ENCODE measurements at regions not wholly inside any gene's neighbourhood (a gene's known extent, or its start where the extent isn't known, plus 50 kb on each side); places are given as distances from the start of the nearest gene placed in this dataset.
"Not testable (repeated sequence)": the region's sequence is repeated elsewhere in the genome, so short reads cannot be mapped to it uniquely, and the experiment has no call there.

DNA sequence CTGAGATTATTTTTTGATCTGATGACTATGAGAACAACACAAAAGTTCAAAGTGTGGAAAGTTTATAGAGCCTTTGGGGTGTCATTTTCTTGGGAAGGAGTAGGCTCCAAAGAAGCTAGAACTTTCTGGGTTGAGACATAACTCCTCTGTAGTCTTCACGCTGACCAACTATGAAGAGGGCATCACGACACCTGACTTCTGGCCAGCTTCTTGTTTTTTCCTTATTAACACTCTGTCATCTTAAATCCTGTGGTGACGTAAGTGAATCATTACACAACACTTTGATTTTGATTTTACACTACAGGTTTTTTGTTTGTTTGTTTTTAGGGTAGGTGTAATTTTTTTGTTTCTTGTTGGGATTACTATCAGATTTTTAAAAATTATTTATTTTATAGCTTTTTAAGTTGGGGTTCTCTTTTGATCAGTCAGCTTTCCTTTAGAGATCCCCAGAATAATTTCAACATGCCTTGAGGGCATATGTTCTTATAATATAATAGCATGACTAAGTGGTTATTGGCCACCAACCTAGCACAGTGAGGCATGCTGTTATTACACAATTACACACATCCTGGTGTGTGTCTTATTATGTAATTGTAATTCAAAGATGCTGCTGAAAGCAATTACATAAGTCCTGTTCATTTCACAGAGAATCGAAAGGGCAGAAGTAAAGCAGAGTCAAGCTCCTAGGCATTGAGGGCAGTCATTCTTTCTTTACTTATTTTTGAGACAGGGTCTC lies 281.6 kb upstream of the NOTCH2NLA start:
- ATAC-seq (replicated peaks in 6 of 8) = peak in 1 of 8 experiments; percentile 25
- H3K27ac ChIP-seq; H3K4me3 ChIP-seq; H3K4me1 ChIP-seq (replicated peaks in 1 of 2); in situ Hi-C loops (cut with MboI; ENCODE audit: low pct_unique_long_range_greater_than_20kb in 2 of 9, low sequenced_read_pairs in 9 of 9, unreplicated experiment in 9 of 9): not testable (repeated sequence)
- no CpG with 5 or more reads among the region's 4 CpGs for WGBS, 10 experiments

DNA sequence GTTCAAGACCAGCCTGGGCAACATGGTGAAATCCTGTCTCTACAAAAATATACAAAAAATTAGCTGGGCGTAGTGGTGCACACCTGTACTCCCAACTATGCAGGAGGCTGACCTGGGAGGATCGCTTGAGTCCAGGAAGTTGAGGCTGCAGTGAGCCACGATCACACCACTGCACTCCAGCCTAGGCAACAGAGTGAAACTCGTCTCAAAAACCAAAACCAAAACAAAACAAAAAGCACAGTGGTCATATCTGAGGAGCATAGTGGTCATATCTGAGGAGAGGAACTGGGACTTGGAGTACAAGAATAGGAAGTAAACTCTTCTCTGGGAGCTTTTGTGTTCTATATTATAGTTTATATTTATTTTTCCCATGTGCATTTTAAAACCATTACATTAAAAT lies 275.3 kb upstream of the NOTCH2NLA start:
- H3K27ac ChIP-seq; ATAC-seq (replicated peaks in 6 of 8); H3K4me3 ChIP-seq; in situ Hi-C loops (cut with MboI; ENCODE audit: low pct_unique_long_range_greater_than_20kb in 2 of 9, low sequenced_read_pairs in 9 of 9, unreplicated experiment in 9 of 9); H3K4me1 ChIP-seq (replicated peaks in 1 of 2): not testable (repeated sequence)
- 40% methylated on average over 1 of the region's 4 CpGs; no CpG with 5 or more reads in 9 of the 10 experiments for WGBS, 10 experiments

DNA sequence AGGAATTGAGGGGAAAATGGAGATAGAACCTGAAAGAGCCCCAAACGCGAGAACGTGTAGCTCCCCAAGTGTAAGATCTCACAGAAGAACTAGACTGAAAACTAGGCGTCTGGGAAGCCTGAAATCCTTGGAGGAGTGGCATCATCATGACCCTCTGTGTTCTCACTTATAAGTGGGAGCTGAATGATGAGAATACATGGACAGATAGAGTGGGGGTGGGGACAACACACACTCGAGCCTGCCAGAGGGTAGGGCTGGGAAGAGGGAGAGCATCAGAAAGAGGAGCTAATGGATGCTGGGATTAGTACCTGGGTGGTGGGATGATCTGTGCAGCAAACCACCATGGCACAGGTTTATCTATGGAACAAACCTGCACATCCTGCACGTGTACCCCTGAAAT lies 258.7 kb upstream of the NOTCH2NLA start:
- WGBS, 10 experiments = no CpG with 5 or more reads among the region's 6 CpGs
- H3K27ac ChIP-seq; H3K4me1 ChIP-seq (replicated peaks in 1 of 2); in situ Hi-C loops (cut with MboI; ENCODE audit: low pct_unique_long_range_greater_than_20kb in 2 of 9, low sequenced_read_pairs in 9 of 9, unreplicated experiment in 9 of 9); H3K4me3 ChIP-seq: not testable (repeated sequence)
- ATAC-seq (replicated peaks in 6 of 8) = peak in 1 of 8 experiments; percentile 33

DNA sequence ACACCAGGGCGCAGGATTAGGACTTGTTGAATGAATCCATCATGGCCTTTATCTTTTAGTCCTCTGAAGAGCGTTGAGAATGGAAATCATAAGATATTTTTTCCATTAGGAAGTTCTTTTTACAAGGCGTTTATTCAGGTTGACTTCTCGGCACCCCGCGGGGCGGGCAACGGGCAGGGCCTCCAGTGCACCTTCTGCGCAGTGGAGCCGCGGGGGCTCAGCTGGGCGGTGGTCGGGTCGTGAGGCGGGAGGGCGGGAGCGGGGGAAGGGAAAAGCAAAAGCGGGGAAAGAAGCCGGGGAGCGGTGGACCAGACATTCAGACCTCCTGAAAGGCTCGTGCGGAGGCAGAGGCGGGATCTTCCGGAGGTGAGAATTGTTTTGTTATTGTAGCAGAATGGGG lies 258.3 kb upstream of the NOTCH2NLA start:
- WGBS, 10 experiments = no CpG with 5 or more reads among the region's 24 CpGs
- H3K4me3 ChIP-seq; H3K4me1 ChIP-seq (replicated peaks in 1 of 2); H3K27ac ChIP-seq; in situ Hi-C loops (cut with MboI; ENCODE audit: low pct_unique_long_range_greater_than_20kb in 2 of 9, low sequenced_read_pairs in 9 of 9, unreplicated experiment in 9 of 9): not testable (repeated sequence)
- peak in 1 of 8 experiments; percentile 46 for ATAC-seq (replicated peaks in 6 of 8)

DNA sequence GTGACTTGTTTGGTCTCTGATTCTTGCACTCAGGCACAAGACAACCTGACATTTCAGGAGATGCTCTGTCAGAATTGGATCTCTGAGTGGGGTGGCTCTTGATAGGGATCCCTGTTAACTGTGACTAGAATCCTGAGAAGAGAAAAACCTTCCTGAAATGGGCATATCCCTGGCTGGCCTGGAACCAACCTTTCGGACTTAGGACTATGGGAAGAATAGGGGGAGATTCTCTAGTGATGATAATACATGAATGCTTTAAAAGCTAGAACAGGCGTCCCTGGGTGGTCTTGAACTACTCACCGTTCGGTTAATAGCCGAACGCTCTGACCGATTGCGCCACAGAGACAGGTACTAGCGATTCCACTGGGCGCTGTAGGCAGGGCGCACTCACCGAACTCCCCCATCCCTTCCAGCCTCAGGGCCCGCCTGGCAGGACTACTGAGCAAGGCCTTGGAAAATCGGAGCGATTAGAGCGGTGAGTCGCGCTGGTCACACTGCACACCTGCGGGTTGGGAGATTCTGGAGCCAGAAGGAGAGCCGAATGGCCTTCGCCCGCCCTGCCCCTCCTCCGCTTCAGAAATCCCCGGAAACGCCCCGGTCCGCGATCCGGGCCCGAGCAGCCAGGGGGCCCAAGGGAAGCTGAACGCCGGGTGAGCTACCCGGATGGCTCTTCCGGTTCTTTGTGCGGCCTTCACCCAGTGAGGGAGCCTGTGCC lies 257.6 kb upstream of the NOTCH2NLA start:
- no CpG with 5 or more reads among the region's 35 CpGs for WGBS, 10 experiments
- ATAC-seq (replicated peaks in 6 of 8) = peak in 3 of 8 experiments; percentile 90 to 91 (median 90)
- H3K4me3 ChIP-seq; H3K27ac ChIP-seq; in situ Hi-C loops (cut with MboI; ENCODE audit: low pct_unique_long_range_greater_than_20kb in 2 of 9, low sequenced_read_pairs in 9 of 9, unreplicated experiment in 9 of 9); H3K4me1 ChIP-seq (replicated peaks in 1 of 2): not testable (repeated sequence)

DNA sequence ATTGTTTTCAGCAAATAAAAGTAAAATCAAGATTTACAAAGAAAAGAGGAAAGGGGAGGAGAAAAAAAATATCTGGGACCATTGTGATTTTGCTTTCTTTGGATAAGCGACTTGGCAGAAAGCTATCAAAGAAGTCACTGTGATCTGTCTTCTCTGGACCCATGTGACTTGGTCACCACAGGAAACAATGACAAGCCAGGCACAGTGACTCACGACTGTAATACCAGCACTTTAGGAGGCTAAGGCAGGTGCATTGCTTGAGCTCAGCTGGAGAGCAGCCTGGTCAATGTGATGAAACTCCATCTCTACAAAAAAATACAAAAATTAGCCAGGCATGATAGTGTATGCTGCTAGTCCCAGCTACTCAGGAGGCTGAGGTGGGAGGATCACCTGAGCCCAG lies 255.4 kb upstream of the NOTCH2NLA start:
- H3K4me1 ChIP-seq (replicated peaks in 1 of 2); in situ Hi-C loops (cut with MboI; ENCODE audit: low pct_unique_long_range_greater_than_20kb in 2 of 9, low sequenced_read_pairs in 9 of 9, unreplicated experiment in 9 of 9); H3K4me3 ChIP-seq; H3K27ac ChIP-seq: not testable (repeated sequence)
- ATAC-seq (replicated peaks in 6 of 8) = peak in 4 of 8 experiments; percentile 22 to 57 (median 38)
- WGBS, 10 experiments = no CpG with 5 or more reads among the region's 2 CpGs

DNA sequence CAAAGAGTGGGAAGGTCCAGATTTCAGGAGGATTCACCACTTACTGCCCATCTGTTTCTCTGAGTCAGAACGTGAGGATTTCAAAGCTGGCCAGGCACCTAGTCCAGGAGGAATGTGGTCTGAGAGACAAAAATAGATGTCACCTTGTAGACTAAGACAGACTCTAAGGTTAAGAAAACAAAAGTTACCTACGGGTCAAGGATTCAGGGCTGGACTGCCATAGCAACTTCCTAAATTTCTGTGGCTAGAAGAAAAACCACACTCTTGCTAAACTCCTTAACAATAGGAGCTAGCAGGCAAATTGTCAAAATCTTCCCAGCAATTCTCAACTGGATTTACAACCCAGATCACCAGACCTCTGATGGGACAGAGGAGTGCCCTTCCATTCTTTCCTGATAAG lies 250.4 kb upstream of the NOTCH2NLA start:
- in situ Hi-C loops (cut with MboI; ENCODE audit: low pct_unique_long_range_greater_than_20kb in 2 of 9, low sequenced_read_pairs in 9 of 9, unreplicated experiment in 9 of 9); ATAC-seq (replicated peaks in 6 of 8): not testable (repeated sequence)

DNA sequence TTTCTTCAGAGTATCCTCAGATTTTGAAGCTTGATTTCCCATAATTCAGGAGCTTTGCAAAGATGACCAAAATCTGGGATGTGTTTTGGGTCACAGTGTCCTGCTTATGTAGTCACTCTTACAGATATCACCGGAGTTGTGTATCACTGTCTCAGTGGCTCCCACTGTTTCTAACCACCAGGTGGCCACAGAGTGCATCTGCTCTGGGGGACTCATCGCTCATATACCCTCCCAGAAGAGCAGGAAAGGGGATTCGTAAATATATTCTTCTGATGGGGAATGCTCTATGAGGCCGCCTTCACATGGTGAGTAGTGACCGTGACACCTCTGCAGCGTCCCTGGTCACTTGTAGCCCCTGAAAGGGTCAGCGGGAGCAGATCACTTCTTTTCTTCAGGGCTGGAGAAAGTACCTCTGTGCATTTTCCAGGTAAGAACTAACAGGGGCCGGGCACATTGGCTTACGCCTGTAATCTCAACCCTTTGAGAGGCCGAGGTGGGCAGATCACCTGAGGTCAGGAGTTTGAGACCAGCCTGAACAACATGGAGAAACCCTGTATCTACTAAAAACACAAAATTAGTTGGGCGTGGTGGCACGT lies 249.4 kb upstream of the NOTCH2NLA start:
- WGBS, 10 experiments = 49 to 67% (median 53%) methylated on average over 3 to 9 of the region's 12 CpGs; no CpG with 5 or more reads in 7 of the 10 experiments
- H3K4me1 ChIP-seq (replicated peaks in 1 of 2); H3K27ac ChIP-seq; in situ Hi-C loops (cut with MboI; ENCODE audit: low pct_unique_long_range_greater_than_20kb in 2 of 9, low sequenced_read_pairs in 9 of 9, unreplicated experiment in 9 of 9); H3K4me3 ChIP-seq: not testable (repeated sequence)
- peak; percentile 25 to 71 (median 58) for ATAC-seq (replicated peaks in 6 of 8)

More for the DNA sequence above, 250.4 kb upstream of the NOTCH2NLA start:
- WGBS, 10 experiments = no CpG with 5 or more reads among the region's 2 CpGs
- H3K4me3 ChIP-seq; H3K4me1 ChIP-seq (replicated peaks in 1 of 2); H3K27ac ChIP-seq: not testable (repeated sequence)

DNA sequence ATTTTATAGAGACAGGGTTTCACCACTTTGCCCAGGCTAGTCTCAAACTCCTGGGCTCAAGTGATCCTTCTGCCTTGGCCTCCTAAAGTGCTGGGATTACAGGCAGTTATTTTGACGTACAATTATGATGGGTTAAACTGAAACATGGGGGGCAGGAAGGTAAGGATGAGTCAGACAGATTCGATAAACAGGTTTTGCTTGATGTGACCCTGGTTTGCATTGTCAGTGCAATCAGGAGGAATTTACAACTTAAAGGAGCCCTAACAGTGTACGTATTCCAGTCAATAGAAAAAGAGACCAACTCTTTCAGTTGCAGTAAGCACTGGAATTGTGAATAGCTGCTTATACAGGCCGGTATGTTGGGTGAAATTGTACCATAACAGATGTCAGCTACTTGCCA lies 246.3 kb upstream of the NOTCH2NLA start:
- H3K27ac ChIP-seq; ATAC-seq (replicated peaks in 6 of 8); H3K4me3 ChIP-seq; H3K4me1 ChIP-seq (replicated peaks in 1 of 2); in situ Hi-C loops (cut with MboI; ENCODE audit: low pct_unique_long_range_greater_than_20kb in 2 of 9, low sequenced_read_pairs in 9 of 9, unreplicated experiment in 9 of 9): not testable (repeated sequence)
- 56 to 80% (median 70%) methylated on average over 2 to 4 of the region's 4 CpGs; no CpG with 5 or more reads in 6 of the 10 experiments for WGBS, 10 experiments

DNA sequence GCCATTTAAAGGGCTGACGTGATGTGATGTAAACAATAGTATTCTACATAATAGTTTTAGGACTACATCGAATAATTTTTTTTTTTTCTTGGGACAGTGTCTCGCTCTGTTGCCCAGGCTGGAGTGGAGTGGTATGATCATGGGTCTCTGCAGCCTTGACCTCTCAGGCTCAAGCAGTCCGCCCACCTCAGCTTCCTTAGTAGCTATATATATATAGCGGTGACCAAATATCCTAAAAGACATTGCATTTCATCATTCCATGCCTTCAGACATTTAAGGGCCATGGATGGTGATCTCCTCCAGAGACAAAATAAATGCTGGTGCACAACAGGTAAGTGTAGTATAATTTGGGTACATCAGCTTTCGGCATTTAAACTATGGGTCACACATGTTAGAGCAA lies 245.4 kb upstream of the NOTCH2NLA start:
- WGBS, 10 experiments = 91 to 100% (median 95%) methylated on average over 1 to 6 of the region's 6 CpGs; no CpG with 5 or more reads in 1 of the 10 experiments
- H3K4me3 ChIP-seq; in situ Hi-C loops (cut with MboI; ENCODE audit: low pct_unique_long_range_greater_than_20kb in 2 of 9, low sequenced_read_pairs in 9 of 9, unreplicated experiment in 9 of 9); H3K27ac ChIP-seq; ATAC-seq (replicated peaks in 6 of 8); H3K4me1 ChIP-seq (replicated peaks in 1 of 2): not testable (repeated sequence)

DNA sequence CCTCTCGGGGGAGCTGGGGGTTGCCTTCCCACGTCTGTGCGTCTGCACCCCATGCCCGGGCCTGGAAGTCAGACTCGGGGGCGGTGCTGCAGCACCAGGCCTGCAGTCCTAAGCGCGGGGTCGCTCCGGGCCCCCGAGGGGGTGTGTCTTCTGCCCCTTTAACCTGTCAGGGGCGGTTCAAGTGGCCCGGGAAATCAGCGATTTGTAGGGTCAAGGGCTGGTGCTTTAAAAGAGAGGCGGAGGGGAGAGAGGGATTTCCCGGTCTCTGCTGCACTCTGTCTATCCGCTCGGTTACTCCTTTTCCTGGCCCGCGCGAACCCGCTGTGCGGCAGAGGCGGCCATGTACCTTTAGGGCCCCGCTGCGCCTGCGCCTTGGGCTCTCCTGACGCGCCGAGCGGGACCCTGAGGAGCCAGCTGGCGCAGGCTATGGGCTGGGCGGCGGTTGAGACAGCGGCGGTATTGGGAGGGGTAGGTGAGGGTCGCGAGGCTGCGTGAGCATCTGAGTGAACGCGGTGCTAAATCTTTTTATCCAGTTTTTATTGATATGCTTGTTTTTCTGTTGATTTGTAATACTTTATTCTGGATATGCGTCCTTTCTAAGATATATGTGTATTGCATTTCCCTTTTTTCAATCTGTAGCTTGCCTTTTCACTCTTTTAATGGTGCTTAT lies 243.5 kb upstream of the NOTCH2NLA start:
- Histone ChIP-seq H3K27ac (peak overlapping the region in 1 of 2 donors; percentile 0), H3K4me3 (peak overlapping the region; percentile 23 to 43 (median 33))
- 0 to 40% (median 5%) methylated on average over 1 to 8 of the region's 42 CpGs; no CpG with 5 or more reads in 6 of the 10 experiments for WGBS, 10 experiments
- in situ Hi-C loops (cut with MboI; ENCODE audit: low pct_unique_long_range_greater_than_20kb in 2 of 9, low sequenced_read_pairs in 9 of 9, unreplicated experiment in 9 of 9); H3K4me1 ChIP-seq (replicated peaks in 1 of 2): not testable (repeated sequence)
- peak; percentile 96 to 100 (median 100) for ATAC-seq (replicated peaks in 6 of 8)

DNA sequence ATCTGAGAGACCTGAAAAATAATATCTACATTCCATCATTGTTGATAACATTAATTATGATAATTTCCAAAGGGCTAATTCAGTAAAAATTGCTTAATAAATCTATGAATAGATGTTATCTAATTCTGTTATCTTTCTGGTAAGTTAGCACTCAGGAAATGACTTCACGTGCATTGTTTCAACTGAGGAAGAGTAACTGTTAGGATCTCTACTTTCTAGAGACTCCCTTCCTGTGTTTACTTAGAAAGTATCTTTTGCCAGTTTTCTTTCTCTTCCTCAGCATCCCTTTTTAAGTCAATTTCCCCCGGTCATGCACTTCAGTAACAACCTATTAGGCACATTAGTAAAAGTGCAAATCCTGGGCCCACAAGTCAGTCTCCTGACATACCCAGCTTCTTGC lies 231.1 kb upstream of the NOTCH2NLA start:
- WGBS, 10 experiments = no CpG with 5 or more reads among the region's 2 CpGs
- H3K27ac ChIP-seq; in situ Hi-C loops (cut with MboI; ENCODE audit: low pct_unique_long_range_greater_than_20kb in 2 of 9, low sequenced_read_pairs in 9 of 9, unreplicated experiment in 9 of 9); ATAC-seq (replicated peaks in 6 of 8); H3K4me3 ChIP-seq; H3K4me1 ChIP-seq (replicated peaks in 1 of 2): not testable (repeated sequence)

DNA sequence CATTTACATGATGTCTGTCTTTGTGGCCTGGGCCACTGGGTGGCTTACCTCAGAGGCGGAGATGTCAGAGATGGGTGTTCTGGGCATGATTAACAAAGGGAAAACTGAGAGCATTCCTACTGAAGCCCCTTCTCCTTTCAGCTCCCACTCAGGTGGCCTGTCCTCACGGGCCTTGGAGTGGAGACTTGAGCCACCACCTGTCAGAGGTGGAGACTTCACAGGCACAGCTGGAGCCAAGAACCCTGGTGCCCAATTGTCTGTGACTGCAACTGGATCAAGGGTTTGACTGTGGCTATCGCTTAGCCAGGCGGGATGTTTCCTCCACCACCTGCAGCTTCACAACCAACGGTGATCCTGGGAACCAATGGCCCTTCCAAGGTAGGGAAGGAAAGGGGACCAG lies 230.5 kb upstream of the NOTCH2NLA start:
- H3K4me3 ChIP-seq; ATAC-seq (replicated peaks in 6 of 8); in situ Hi-C loops (cut with MboI; ENCODE audit: low pct_unique_long_range_greater_than_20kb in 2 of 9, low sequenced_read_pairs in 9 of 9, unreplicated experiment in 9 of 9); H3K27ac ChIP-seq; H3K4me1 ChIP-seq (replicated peaks in 1 of 2): not testable (repeated sequence)
- 70 to 100% (median 90%) methylated on average over 1 to 2 of the region's 5 CpGs; no CpG with 5 or more reads in 7 of the 10 experiments for WGBS, 10 experiments
